HepG2 (cell line): ENCODE measurements at regions not wholly inside any gene's neighbourhood (a gene's known extent, or its start where the extent isn't known, plus 50 kb on each side); places are given as distances from the start of the nearest gene placed in this dataset.
"Not testable (repeated sequence)": the region's sequence is repeated elsewhere in the genome, so short reads cannot be mapped to it uniquely, and the experiment has no call there.

ENCODE experiments used
- ATAC-seq: fragments of 200-7000 bp; cut with Tn5 transposase; 3 replicates; pipeline ENCODE4 v1.9.1; 2020; ENCODE audit warnings: mild to moderate bottlenecking, moderate library complexity
- BruUV-seq: library from RNA; stranded (reverse); fragments of 400-500 nt; replicated peaks from 2 replicates; lab custom pipeline; 2021; lab: Mats Ljungman, UMichigan
- CTCF ChIA-PET: fragments of 300-600 bp; formaldehyde crosslinking; extraction: SDS; loops from one replicate; lab custom pipeline; 2021; ENCODE audit warnings: low total read pairs, inconsistent platforms, low intra/inter-chr PET ratio; lab: Yijun Ruan, JAX
- POLR2A ChIA-PET: fragments of 350-600 bp; sonication (Branson Sonifier 250); formaldehyde crosslinking; loops from one replicate; lab custom pipeline; 2020; ENCODE audit warnings: antibody characterized with exemption, inconsistent platforms; lab: Yijun Ruan, JAX
- DNase-seq: peaks from one replicate; pipeline ENCODE4 v3.0.0-alpha.2; 2015; ENCODE audit warnings: low spot score
- FAIRE-seq: peaks from 3 replicates; lab custom pipeline; 2011; peaks lifted over from hg19 to GRCh38; lab: Jason Lieb, UNC
- H2AFZ ChIP-seq: one replicate; pipeline ENCODE4 v1.6.1; 2011; ENCODE audit warnings: low read length, inconsistent platforms
- H3K27ac ChIP-seq: fragments of 300-600 bp; 3 replicates; pipeline ENCODE4 v1.8.0; 2011; ENCODE audit warnings: mixed run types, mild to moderate bottlenecking, mixed read lengths, low read length, inconsistent platforms; ENCODE audit not compliant: insufficient read depth; ENCODE audit errors: extremely low read length
- H3K27me3 ChIP-seq, 2 experiments: fragments of 200-600 bp in 1 of 2; 2 replicates in 1 of 2; 3 replicates in 1 of 2; pipeline versions ENCODE4 v1.6.0 to v1.8.0; 2011; ENCODE audit warnings: low read length in 2 of 2, mild to moderate bottlenecking in 2 of 2, moderate library complexity in 2 of 2, inconsistent platforms in 1 of 2; ENCODE audit not compliant: insufficient read depth in 2 of 2, control insufficient read depth in 1 of 2
- H3K36me3 ChIP-seq, 2 experiments: fragments of 200-600 bp in 1 of 2; replicated peaks in 1 of 2; 2 replicates in 1 of 2; 3 replicates in 1 of 2; pipeline versions ENCODE4 v1.5.1 to v1.8.0; 2011; ENCODE audit warnings: low read length in 2 of 2, inconsistent platforms in 1 of 2; ENCODE audit not compliant: insufficient read depth in 2 of 2, control insufficient read depth in 1 of 2
- H3K4me1 ChIP-seq: 2 replicates; pipeline ENCODE4 v1.5.1; 2012; ENCODE audit warnings: low read length, inconsistent platforms; ENCODE audit not compliant: insufficient read depth
- H3K4me2 ChIP-seq: 2 replicates; pipeline ENCODE4 v1.6.0; 2011; ENCODE audit warnings: low read depth, low read length, inconsistent platforms
- H3K4me3 ChIP-seq, 3 experiments: fragments of 200-600 bp in 1 of 3; sonication (generic), shearing (Covaris generic) in 1 of 3; replicated peaks in 1 of 3; 2 replicates each; pipeline ENCODE4 v1.5.1; 2011 to 2016; ENCODE audit warnings: low read length in 3 of 3, inconsistent platforms in 2 of 3, low read depth in 2 of 3, mild to moderate bottlenecking in 2 of 3, control low read depth in 1 of 3, mixed read lengths in 1 of 3; ENCODE audit not compliant: insufficient read depth in 1 of 3
- H3K79me2 ChIP-seq: one replicate; pipeline ENCODE4 v1.6.1; 2011; ENCODE audit warnings: low read length, inconsistent platforms; ENCODE audit not compliant: insufficient read depth
- H3K9ac ChIP-seq: 2 replicates; pipeline ENCODE4 v1.6.0; 2011; ENCODE audit warnings: mild to moderate bottlenecking, low read depth, low read length, inconsistent platforms; ENCODE audit not compliant: insufficient read depth
- H3K9me3 ChIP-seq: 2 replicates; pipeline ENCODE4 v1.5.1; 2012; ENCODE audit warnings: mild to moderate bottlenecking, low read length
- H4K20me1 ChIP-seq: 2 replicates; pipeline ENCODE4 v1.6.0; 2011; ENCODE audit warnings: inconsistent platforms, mild to moderate bottlenecking, low read length, moderate library complexity; ENCODE audit not compliant: insufficient read depth
- AKNA ChIP-seq: sonication (generic); formaldehyde crosslinking; IDR thresholded peaks from 2 replicates; pipeline ENCODE4 v1.4.0; 2020; ENCODE audit warnings: missing genetic modification reagents, borderline replicate concordance
- ARNTL ChIP-seq: sonication (generic); formaldehyde crosslinking; IDR thresholded peaks from 2 replicates; pipeline ENCODE4 v1.4.0; 2020; ENCODE audit warnings: mild to moderate bottlenecking, missing genetic modification reagents
- ELF3 ChIP-seq: IDR thresholded peaks from 2 replicates; pipeline ENCODE4 v1.6.1; 2016; ENCODE audit warnings: missing genetic modification reagents, missing compliant biosample characterization
- HOXA5 ChIP-seq: sonication (generic); formaldehyde crosslinking; IDR thresholded peaks from 2 replicates; pipeline ENCODE4 v1.4.0; 2020; ENCODE audit warnings: missing genetic modification reagents
- ISX ChIP-seq: sonication (generic); formaldehyde crosslinking; conservative IDR thresholded peaks from 2 replicates; pipeline ENCODE4 v1.5.0; 2020; ENCODE audit warnings: missing genetic modification reagents
- KLF12 ChIP-seq: sonication (generic); formaldehyde crosslinking; IDR thresholded peaks from 2 replicates; pipeline ENCODE4 v1.4.0; 2020; ENCODE audit warnings: missing genetic modification reagents, borderline replicate concordance
- MTF1 ChIP-seq: sonication (generic); formaldehyde crosslinking; IDR thresholded peaks from 2 replicates; pipeline ENCODE4 v1.5.0; 2020; ENCODE audit warnings: missing genetic modification reagents
- MTF2 ChIP-seq: sonication (generic); formaldehyde crosslinking; IDR thresholded peaks from 2 replicates; pipeline ENCODE4 v1.5.0; 2020; ENCODE audit warnings: missing genetic modification reagents, borderline replicate concordance
- ZFP90 ChIP-seq: sonication (generic); formaldehyde crosslinking; IDR thresholded peaks from 2 replicates; pipeline ENCODE4 v1.8.0; 2022; ENCODE audit warnings: missing genetic modification reagents, mild to moderate bottlenecking, inconsistent platforms, borderline replicate concordance
- ZNF264 ChIP-seq: sonication (generic); formaldehyde crosslinking; IDR thresholded peaks from 2 replicates; pipeline ENCODE4 v1.4.0; 2020; ENCODE audit warnings: missing genetic modification reagents
- ZNF652 ChIP-seq: IDR thresholded peaks from 2 replicates; pipeline ENCODE4 v1.6.1; 2016; ENCODE audit warnings: low read depth, borderline replicate concordance
- ZNF773 ChIP-seq: sonication (generic); formaldehyde crosslinking; IDR thresholded peaks from 2 replicates; pipeline ENCODE4 v1.4.0; 2020; ENCODE audit warnings: missing genetic modification reagents, borderline replicate concordance
- ZNF781 ChIP-seq: sonication (generic); formaldehyde crosslinking; IDR thresholded peaks from 2 replicates; pipeline ENCODE4 v1.5.1; 2020; ENCODE audit warnings: borderline replicate concordance, mild to moderate bottlenecking, missing genetic modification reagents; ENCODE audit errors: not compliant biosample characterization
- WGBS: methylation state at CpG from one replicate; pipeline ENCODE4 v1.1.6; 2017; ENCODE audit warnings: low lambda C conversion rate; 5-methylcytosine and 5-hydroxymethylcytosine counted together
- in situ Hi-C: cut with HindIII; loops from 2 replicates; pipeline ENCODE4 v1.10.0; 2017; ENCODE audit warnings: low pct_unique_long_range_greater_than_20kb; ENCODE audit not compliant: extremely low pct_ligation_motif_present
- intact Hi-C: fragments of 100-400 bp; cut with micrococcal nuclease; formaldehyde crosslinking; loops from one replicate; pipeline ENCODE4 v1.10.0; 2022; ENCODE audit not compliant: unreplicated experiment

- H3K27me3 ChIP-seq, H3K36me3 ChIP-seq, CTCF ChIA-PET, H2AFZ ChIP-seq, ATAC-seq, H4K20me1 ChIP-seq, H3K79me2 ChIP-seq, in situ Hi-C loops, BruUV-seq, FAIRE-seq: not testable (repeated sequence)
- peaks cover 56% of the 10 kb centered on the region for H3K9me3 ChIP-seq
- DNase-seq = peak; percentile 50
- H3K4me1 ChIP-seq = peaks cover 37% of the 10 kb centered on the region
- H3K4me2 ChIP-seq = peak overlapping the region; percentile 72
- intact Hi-C loops = loop anchor here (2.0 kb wide), 1 partner anchor 57 kb away; no protein-coding TSS in a partner anchor
- POLR2A ChIA-PET = interaction anchor here (0.9 to 1.7 kb wide), 5 partner anchors 8 to 189 kb away, joined by 3 to 7 read pairs (median 5); no protein-coding TSS in a partner anchor
- peak overlapping the region in 2 of 3 experiments; percentile 20 to 51; a peak in 4 of 6 replicates for H3K4me3 ChIP-seq
- peak overlapping the region; percentile 69 for H3K27ac ChIP-seq
- WGBS = 68% methylated on average over 2 of the region's 2 CpGs
- peak overlapping the region; percentile 39; the same call in 1 of the 2 replicates for H3K9ac ChIP-seq
- peak; percentile 49; the same call in 1 of the 2 replicates for TF ChIP-seq AKNA
- TF ChIP-seq MTF1 (CRISPR knock-in tag) = peak; percentile 48; the same call in 1 of the 2 replicates
- 0 out of 2 replicates have a peak, but pooled peaks have one; percentile 46 for TF ChIP-seq ISX (CRISPR knock-in tag)
- TF ChIP-seq KLF12 = peak; percentile 59; the same call in 1 of the 2 replicates
- TF ChIP-seq ELF3 = 0 out of 2 replicates have a peak, but pooled peaks have one; percentile 20
- 0 out of 2 replicates have a peak, but pooled peaks have one; percentile 39 for TF ChIP-seq ZNF264 (CRISPR knock-in tag)
- peak; percentile 57; the same call in 1 of the 2 replicates for TF ChIP-seq ZFP90 (CRISPR knock-in tag)
- TF ChIP-seq ZNF652 (CRISPR knock-in tag) = 0 out of 2 replicates have a peak, but pooled peaks have one; percentile 19
- TF ChIP-seq HOXA5 = 0 out of 2 replicates have a peak, but pooled peaks have one; percentile 38
- peak; percentile 9 for TF ChIP-seq ZNF781 (CRISPR knock-in tag)
- TF ChIP-seq ARNTL (CRISPR knock-in tag) = 0 out of 2 replicates have a peak, but pooled peaks have one; percentile 27
- 0 out of 2 replicates have a peak, but pooled peaks have one; percentile 16 for TF ChIP-seq MTF2 (CRISPR knock-in tag)
- TF ChIP-seq ZNF773 = 0 out of 2 replicates have a peak, but pooled peaks have one; percentile 34
Measured at GRCh38 chr14:29027941-29028705, 261.5 kb downstream of the FOXG1 start.
